ENCODE measurements at regions not wholly inside any gene's neighbourhood (a gene's known extent, or its start where the extent isn't known, plus 50 kb on each side); places are given as distances from the start of the nearest gene placed in this dataset.

DNA sequence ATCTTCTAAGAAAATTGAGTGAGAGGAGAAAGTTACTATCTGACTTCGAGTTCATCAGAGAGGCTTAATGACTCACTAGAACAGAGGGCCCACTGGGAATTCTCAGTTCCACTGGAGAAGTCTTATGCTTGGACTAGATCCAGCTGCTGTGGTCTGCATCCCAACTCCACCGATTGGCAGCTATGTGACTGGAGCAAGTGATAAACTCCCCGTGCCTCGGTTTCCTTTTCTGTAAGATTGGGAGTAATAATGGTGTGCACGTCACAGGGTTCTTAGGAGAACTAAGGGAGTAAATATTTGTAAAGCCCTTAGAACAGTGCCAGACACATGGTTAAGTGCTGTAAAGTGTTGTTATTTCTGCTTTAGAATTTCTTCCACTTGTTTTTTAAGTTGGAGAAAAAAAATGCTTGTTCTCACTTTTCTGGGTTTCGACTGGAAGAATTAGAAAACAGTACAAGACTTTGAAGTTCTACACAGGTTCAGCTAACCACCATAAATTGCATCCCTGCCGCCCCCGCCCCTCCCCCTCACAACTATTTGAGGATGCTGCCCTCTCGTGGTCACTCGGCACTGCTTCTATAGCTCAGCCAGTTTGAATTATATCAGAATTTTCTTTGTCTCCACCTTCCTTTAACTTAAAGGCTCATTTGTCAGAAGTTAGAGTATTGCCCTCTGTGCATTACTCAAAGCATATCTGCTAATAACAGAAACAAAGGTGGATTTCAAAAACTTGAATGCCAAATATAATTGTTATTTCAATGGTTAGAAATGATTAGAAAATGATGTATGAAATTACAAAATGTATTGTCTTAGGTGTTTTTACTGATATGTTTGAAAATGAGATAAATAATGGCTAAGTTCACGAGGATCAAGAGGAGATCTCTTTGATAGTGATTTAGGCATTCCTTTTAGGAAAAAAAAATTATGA, 95.0 kb upstream of the IFNGR1 start:
- TF ChIP-seq CTCF (IDR thresholded peaks at IDR 0.05) (peak; percentile 23 to 91 (median 69)), POLR2A (IDR thresholded peaks at IDR 0.05) (no peak)

All from thyroid gland (tissue), 4 donors.